Small intestine (tissue), 7 donors: ENCODE measurements at regions not wholly inside any gene's neighbourhood (a gene's known extent, or its start where the extent isn't known, plus 50 kb on each side); places are given as distances from the start of the nearest gene placed in this dataset.
"Not testable (repeated sequence)": the region's sequence is repeated elsewhere in the genome, so short reads cannot be mapped to it uniquely, and the experiment has no call there.

Experiments
- DNase-seq, 2 donors: peaks; one replicate each; pipeline versions ENCODE4 v3.0.0 to v3.0.0-alpha.2; 2013
- FAIRE-seq: peaks from 2 replicates; lab custom pipeline; 2012; peaks lifted over from hg19 to GRCh38; lab: Jason Lieb, UNC
- H3K27ac ChIP-seq, 3 donors: one replicate each; pipeline ENCODE4 v1.5.1; 2013; ENCODE audit warnings: low read length in 2 of 3, mild to moderate bottlenecking in 2 of 3, control low read depth in 1 of 3, inconsistent platforms in 1 of 3, low read depth in 1 of 3, moderate library complexity in 1 of 3
- H3K27me3 ChIP-seq, 3 donors: one replicate each; pipeline ENCODE4 v1.6.1; 2013; ENCODE audit warnings: low read length in 3 of 3, inconsistent platforms in 1 of 3; ENCODE audit not compliant: control insufficient read depth in 3 of 3, insufficient read depth in 3 of 3
- H3K36me3 ChIP-seq, 3 donors: one replicate each; pipeline ENCODE4 v1.6.1; 2013; ENCODE audit warnings: low read length in 3 of 3, inconsistent platforms in 1 of 3, low read depth in 1 of 3, mild to moderate bottlenecking in 1 of 3, moderate library complexity in 1 of 3; ENCODE audit not compliant: control insufficient read depth in 3 of 3, insufficient read depth in 2 of 3
- H3K4me1 ChIP-seq, 3 donors: one replicate each; pipeline ENCODE4 v1.6.1; 2013; ENCODE audit warnings: low read length in 2 of 3, inconsistent platforms in 1 of 3, low read depth in 1 of 3, mild to moderate bottlenecking in 1 of 3, moderate library complexity in 1 of 3; ENCODE audit not compliant: control insufficient read depth in 3 of 3, insufficient read depth in 2 of 3
- H3K4me3 ChIP-seq, 3 donors: one replicate each; pipeline ENCODE4 v1.5.1; 2013; ENCODE audit warnings: low read length in 3 of 3, control low read depth in 1 of 3, inconsistent platforms in 1 of 3, low read depth in 1 of 3, mild to moderate bottlenecking in 1 of 3, moderate library complexity in 1 of 3
- H3K9me3 ChIP-seq, 2 donors: one replicate each; pipeline ENCODE4 v1.6.1; 2013; ENCODE audit warnings: low read depth in 1 of 2, low read length in 1 of 2; ENCODE audit not compliant: control insufficient read depth in 2 of 2, insufficient read depth in 1 of 2
- WGBS, 3 donors: extraction: QIAGEN DNeasy Blood & Tissue Kit; methylation state at CpG; one replicate each; pipeline ENCODE4 v1.1.7; 2013; 5-methylcytosine and 5-hydroxymethylcytosine counted together
- donor health status: healthy with polysubstance abuse.
- donor health status: control.
- donor health status: control.
- donor health status: Bipolar disorder and iron deficiency.
- donor health status: healthy.

GRCh38 chr6:94902974-94903628, 674.2 kb upstream of the MANEA start:
- WGBS, 3 donors, result 33 to 82% (median 46%) methylated on average over 1 of the region's 1 CpG
- no peak overlapping the region for H3K4me3 ChIP-seq
- FAIRE-seq (no peak), DNase-seq (no peak)
- H3K27me3 ChIP-seq, result no peaks in the 10 kb centered on the region
- H3K36me3 ChIP-seq, result no peaks in the 10 kb centered on the region
- no peak overlapping the region for H3K27ac ChIP-seq
- H3K9me3 ChIP-seq, result no peaks in the 10 kb centered on the region
- no peaks in the 10 kb centered on the region for H3K4me1 ChIP-seq

GRCh38 chr6:94899191-94899590, 678.1 kb upstream of the MANEA start:
- no peaks in the 10 kb centered on the region for H3K4me1 ChIP-seq
- H3K9me3 ChIP-seq, result no peaks in the 10 kb centered on the region
- H3K27ac ChIP-seq, result no peak overlapping the region
- no peaks in the 10 kb centered on the region for H3K36me3 ChIP-seq
- FAIRE-seq (no peak), DNase-seq (no peak)
- H3K27me3 ChIP-seq, result no peaks in the 10 kb centered on the region
- WGBS, 3 donors, result 53 to 67% (median 62%) methylated on average over 2 of the region's 2 CpGs
- H3K4me3 ChIP-seq, result no peak overlapping the region

- H3K27me3 ChIP-seq, result no peaks in the 10 kb centered on the region
- no peaks in the 10 kb centered on the region for H3K4me1 ChIP-seq
- 55 to 68% (median 63%) methylated on average over 3 of the region's 3 CpGs for WGBS, 3 donors
- no peak overlapping the region for H3K4me3 ChIP-seq
- DNase-seq (no peak), FAIRE-seq (no peak)
- no peaks in the 10 kb centered on the region for H3K9me3 ChIP-seq
- H3K27ac ChIP-seq, result no peak overlapping the region
- no peaks in the 10 kb centered on the region for H3K36me3 ChIP-seq
Observed at GRCh38 chr6:94894300-94894699, 683.0 kb upstream of the MANEA start.

GRCh38 chr6:94893327-94893726, 684.0 kb upstream of the MANEA start:
- DNase-seq, result no peak

GRCh38 chr6:94873819-94874218, 703.5 kb upstream of the MANEA start:
- not testable (repeated sequence) for FAIRE-seq

More at GRCh38 chr6:94893327-94893726, 684.0 kb upstream of the MANEA start:
- 65 to 78% (median 78%) methylated on average over 2 of the region's 2 CpGs for WGBS, 3 donors
- no peaks in the 10 kb centered on the region for H3K9me3 ChIP-seq
- no peaks in the 10 kb centered on the region for H3K4me1 ChIP-seq
- FAIRE-seq, result no peak
- H3K27me3 ChIP-seq, result no peaks in the 10 kb centered on the region
- no peak overlapping the region for H3K27ac ChIP-seq
- no peak overlapping the region for H3K4me3 ChIP-seq
- H3K36me3 ChIP-seq, result no peaks in the 10 kb centered on the region

GRCh38 chr6:94862112-94862511, 715.2 kb upstream of the MANEA start:
- Histone ChIP-seq H3K27ac (no peak overlapping the region), H3K4me3 (no peak overlapping the region), H3K27me3 (no peaks in the 10 kb centered on the region), H3K36me3 (no peaks in the 10 kb centered on the region), H3K9me3 (no peaks in the 10 kb centered on the region), H3K4me1 (no peaks in the 10 kb centered on the region)
- FAIRE-seq (no peak), DNase-seq (no peak)
- 28 to 51% (median 33%) methylated on average over 1 of the region's 1 CpG for WGBS, 3 donors

More at GRCh38 chr6:94873819-94874218, 703.5 kb upstream of the MANEA start:
- H3K36me3 ChIP-seq, H3K27ac ChIP-seq, DNase-seq, H3K9me3 ChIP-seq, H3K4me3 ChIP-seq, H3K4me1 ChIP-seq, H3K27me3 ChIP-seq: not testable (repeated sequence)
- WGBS, 3 donors, result 60 to 80% (median 63%) methylated on average over 5 of the region's 5 CpGs

GRCh38 chr6:94859924-94860323, 717.4 kb upstream of the MANEA start:
- no peak overlapping the region for H3K4me3 ChIP-seq
- no peaks in the 10 kb centered on the region for H3K36me3 ChIP-seq
- no peaks in the 10 kb centered on the region for H3K27me3 ChIP-seq
- H3K27ac ChIP-seq, result no peak overlapping the region
- H3K4me1 ChIP-seq, result no peaks in the 10 kb centered on the region
- DNase-seq, result no peak
- H3K9me3 ChIP-seq, result no peaks in the 10 kb centered on the region
- no peak for FAIRE-seq
- 72 to 80% (median 75%) methylated on average over 4 of the region's 4 CpGs for WGBS, 3 donors

- not testable (repeated sequence) for H3K9me3 ChIP-seq, FAIRE-seq, H3K4me3 ChIP-seq, H3K27ac ChIP-seq, DNase-seq, H3K27me3 ChIP-seq, H3K4me1 ChIP-seq, H3K36me3 ChIP-seq
- 79 to 96% (median 81%) methylated on average over 3 of the region's 3 CpGs for WGBS, 3 donors
Observed at GRCh38 chr6:94856999-94857398, 720.3 kb upstream of the MANEA start.

- not testable (repeated sequence) for H3K9me3 ChIP-seq, H3K4me1 ChIP-seq, H3K4me3 ChIP-seq, H3K27ac ChIP-seq, H3K27me3 ChIP-seq, DNase-seq, H3K36me3 ChIP-seq, FAIRE-seq
- 71 to 83% (median 77%) methylated on average over 7 to 8 of the region's 8 CpGs for WGBS, 3 donors
Observed at GRCh38 chr6:94851329-94851728, 726.0 kb upstream of the MANEA start.
